NCI-H2227 (cell line): ENCODE measurements at regions not wholly inside any gene's neighbourhood (a gene's known extent, or its start where the extent isn't known, plus 50 kb on each side); places are given as distances from the start of the nearest gene placed in this dataset.

ENCODE experiments used
- DNase-seq: peaks from one replicate; lab custom pipeline; 2025; ENCODE audit not compliant: unreplicated experiment; lab: John Stamatoyannopoulos, UW

DNA sequence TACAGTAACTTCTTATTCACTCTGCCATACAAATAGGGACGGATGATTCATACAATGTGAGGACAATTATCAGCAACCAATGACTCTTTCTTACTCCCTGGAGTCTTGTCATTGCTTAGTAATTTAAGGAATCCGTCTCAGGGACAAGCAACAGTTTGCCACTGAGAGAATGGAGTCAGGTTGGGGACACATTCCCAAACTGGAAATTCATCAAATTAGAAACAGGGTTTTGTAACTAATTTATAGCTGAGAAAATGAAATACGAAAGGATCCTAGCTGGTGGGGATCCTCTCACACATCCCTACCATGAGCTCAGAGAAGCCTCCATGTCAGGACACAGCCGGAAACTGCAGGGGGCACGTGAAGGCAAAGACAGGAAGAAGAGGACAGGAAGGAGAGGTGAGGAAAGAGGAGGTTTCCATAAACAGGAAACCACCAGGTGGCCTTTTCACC lies 50.4 kb upstream of the KDR start:
- DNase-seq: no peak

DNA sequence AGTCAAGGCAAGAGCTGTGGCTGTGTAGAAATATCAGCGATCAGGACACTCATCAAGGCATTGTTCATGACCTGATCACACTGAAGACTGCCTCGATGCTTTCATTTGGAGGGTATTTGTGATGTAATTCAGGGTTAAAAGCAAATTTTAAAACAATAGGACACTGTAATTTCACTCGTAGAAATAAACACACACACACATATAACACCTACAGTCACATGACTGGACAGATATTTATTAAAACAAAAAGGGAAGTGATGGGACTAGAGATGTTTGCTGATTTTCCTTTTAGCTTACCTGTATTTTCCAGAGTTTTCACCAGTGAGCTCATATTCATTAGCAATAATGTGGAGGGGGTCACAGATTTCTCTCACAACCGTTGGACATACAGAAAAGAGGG lies 51.1 kb upstream of the KDR start:
- no peak for DNase-seq

DNA sequence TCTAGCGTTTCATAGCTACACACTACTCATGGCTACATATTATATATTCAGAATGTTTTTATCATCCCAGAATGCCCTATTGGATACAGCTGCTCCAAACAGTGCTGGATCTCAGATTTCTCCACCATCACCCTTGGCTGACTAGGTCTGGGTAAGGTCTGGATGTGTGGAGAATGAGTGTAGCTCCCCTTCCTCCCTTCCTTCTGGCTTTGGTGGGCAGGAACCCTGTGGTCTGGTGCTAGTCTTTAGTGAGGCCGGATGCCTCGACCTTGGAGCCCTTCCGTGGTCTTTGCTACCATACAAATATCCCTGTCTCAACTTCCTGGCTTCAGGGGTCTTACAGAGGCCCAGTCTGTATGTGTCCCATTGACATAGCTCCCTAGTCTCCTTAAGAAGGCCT lies 52.1 kb upstream of the KDR start:
- DNase-seq: no peak

DNA sequence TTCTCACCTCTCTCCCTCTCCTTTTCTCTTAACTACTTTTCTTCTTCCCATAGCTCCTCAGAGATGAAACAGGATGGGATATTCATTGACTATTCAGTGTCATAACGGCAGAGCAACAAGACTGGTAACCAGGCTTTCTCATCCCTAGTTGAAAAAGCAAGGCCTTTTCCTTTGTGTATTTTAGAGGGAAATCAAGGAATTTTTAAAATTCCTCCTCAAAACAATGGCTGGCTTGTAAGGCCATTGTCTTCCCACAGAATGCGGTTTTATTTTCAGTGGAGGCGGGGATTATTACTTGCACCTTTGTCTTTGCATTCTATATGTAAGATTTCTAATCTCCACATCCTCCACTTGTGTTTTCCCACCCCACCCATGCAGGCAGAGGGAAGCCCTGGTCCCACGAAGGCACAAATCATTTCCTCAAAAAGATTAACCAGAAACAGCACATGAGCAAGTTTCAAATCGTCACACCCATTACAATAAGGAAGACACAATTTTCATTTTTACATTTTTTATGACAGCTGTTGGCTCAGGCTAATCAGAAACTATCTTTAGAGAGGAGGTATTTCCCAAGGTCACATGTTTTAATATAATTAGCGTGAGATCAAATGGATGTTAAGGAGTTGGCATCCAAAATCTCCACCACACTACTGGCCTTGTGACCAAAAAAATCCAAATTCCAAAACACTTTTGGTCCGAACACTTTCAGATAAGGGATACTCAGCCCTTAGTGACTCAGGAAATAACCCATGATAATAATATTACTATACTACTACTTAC lies 53.0 kb upstream of the KDR start:
- DNase-seq: no peak

DNA sequence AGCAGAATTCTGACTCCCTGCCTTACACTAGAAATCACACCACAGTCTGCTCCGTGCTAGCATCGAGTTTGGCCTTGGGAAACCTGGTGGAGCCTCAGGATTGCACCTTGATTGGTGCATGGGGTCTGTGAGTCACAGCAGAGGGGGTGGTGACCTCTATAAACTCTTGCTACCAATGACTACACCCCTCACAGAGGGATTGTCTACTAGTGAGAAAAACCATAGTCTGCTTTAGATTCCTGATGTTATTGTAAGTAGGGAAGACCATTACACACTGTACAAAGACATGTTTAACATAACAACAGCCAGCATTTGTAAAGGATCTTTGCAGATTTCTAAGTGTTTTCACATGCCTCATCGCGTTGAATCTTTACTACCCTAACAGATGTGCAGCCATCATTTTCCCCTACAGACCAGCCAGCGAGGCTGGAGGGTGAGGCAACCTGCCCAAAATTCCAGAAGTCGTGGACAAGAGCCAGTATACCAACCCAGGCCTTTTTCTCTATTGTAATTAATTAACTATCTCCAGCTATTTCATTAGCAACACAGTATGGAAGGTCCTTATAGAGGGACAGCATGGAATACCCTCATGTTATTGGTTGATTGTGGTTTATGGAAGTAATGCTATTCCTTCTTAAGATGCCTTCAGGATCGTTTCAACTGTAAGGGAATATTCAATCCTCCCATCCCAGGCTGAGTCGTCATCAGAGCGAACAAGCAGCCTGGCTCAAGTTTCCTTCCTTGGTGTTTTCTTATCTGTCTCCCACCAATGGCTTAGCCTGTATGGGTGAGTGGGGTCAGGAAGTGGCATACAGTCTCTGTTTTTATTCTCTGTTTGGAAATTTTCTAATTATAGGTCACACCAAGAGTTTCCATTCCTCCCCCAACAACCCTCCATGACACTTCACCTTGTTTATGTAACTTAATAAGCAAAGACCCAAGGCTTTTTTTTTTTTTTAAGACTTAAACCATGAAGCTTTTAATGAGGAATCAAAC lies 55.9 kb upstream of the KDR start:
- no peak for DNase-seq

DNA sequence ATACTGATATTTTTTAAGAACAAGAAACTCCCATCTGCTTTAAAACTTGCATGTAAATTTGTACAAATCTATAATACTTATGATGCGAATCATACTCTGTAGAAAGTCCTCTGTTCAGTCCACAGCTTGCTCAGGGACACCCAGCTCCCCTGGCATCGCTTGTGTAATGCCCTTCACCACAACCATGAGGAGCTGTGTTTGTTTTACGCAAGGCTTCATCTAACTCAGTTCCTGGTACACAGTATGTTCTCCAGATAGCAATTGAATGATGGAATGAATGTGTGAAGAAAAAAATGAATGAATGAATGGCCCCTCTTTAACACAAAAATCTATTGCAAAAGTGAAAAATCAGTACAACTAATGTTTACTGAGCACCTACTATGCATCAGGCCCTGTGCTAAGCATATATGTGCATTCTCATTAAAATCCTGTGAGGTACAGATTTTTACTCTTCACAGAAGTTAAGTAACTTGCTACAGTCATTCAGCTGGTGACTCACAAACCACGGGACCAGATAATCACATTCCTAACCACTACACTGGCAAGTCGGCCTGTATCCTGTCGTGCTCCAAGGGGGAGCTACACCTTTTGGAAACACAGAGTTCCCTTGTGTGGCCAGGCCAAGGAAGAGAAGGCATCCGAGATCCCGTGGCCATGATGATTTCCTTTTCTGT lies 58.7 kb upstream of the KDR start:
- DNase-seq: no peak

DNA sequence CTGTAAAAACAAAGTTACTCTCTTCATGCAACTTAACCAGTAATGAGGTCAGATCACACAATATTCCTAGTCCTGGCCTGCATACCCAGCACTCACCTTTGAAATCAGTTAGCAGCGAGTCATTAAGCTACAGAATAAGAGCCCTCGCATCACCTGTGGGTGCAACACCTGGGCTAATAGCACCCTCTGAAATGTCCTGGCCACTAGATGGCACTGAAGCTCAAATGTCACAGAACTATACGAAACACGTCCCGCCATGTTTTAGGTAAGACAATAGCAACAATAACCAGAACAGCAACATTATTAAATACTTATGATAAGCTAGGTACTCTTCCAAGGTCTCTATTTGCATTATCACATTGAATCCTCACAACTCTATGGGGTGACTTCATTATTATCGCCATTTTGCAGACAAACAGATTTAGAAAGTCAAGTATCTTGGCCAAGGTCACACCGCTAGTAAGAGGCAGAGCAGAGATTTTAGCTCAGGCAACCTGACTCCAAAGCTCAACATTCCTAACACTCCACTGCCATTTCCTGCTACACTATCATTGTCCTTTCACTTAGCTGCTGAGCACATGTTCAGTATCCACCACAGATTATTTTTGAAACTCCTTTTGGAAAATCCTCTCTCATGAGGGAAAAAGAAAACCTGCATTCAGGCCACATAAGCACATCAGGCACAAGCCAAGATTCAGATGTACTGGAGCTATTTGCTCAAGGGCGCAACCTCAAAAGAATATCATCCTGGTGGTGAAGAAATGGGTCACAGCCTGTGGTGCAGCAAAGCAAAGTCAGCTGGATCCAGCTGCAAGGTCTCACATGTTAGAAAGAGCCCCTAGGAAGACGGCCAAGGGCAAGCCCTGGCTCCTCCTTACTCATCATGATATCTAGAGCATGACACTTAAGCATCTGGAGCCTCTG lies 59.5 kb upstream of the KDR start:
- peak; percentile 18 for DNase-seq

DNA sequence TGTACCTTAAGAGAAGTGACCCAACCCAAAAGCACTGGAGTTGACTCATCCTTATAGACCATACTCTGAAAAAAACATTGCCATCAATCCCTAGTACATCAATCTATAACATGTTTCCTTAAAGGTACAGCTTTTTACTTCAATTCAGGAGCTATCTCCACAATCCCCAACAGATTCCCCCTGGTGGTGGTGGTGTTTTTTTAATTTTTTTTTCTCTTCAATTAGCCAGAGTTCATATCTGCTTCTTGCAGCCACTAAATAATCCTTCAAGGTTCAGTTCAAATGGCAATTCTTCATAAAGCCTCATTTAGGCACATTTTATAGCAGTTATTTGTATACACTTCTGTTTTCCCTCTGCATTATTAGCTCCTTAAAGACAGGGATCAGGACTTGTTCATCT lies 60.7 kb upstream of the KDR start:
- no peak for DNase-seq

DNA sequence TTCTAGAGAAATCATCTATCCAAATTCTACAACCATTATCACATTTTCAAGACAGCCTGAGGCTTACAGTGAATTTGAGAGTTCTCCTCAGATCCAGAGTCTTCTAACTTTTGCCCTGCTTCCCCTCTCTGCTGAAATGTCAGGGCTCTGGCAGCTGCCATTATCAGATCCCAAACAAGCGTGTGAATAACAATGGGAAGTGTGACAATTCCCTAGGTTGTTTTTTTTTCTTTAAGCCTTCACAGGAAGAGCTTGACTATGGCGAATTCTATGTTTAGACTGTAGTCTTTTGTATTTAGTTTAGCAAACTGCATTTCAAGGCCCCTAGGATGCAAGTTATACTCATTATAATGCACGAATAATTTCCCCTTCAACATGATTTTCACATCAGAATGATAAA lies 61.3 kb upstream of the KDR start:
- DNase-seq: no peak

DNA sequence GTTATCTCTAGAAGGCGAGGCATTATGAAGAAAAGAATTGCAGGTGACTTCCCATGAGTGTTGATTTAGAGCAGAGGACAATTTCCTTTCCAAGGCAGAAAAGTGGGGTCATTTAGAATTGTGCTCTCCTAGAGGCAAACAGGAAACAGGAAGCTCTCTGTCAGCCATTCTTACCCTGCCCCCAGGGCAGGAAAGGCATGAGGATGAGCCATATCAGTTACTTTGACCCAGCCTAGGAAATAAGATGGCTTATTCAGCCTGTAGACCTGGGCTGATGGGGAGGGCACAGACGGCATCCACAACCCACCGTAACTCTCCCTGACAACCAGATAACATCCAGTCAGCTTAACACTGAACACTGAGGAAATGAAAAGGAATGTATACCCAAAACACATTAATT lies 88.8 kb upstream of the KDR start:
- DNase-seq: no peak

DNA sequence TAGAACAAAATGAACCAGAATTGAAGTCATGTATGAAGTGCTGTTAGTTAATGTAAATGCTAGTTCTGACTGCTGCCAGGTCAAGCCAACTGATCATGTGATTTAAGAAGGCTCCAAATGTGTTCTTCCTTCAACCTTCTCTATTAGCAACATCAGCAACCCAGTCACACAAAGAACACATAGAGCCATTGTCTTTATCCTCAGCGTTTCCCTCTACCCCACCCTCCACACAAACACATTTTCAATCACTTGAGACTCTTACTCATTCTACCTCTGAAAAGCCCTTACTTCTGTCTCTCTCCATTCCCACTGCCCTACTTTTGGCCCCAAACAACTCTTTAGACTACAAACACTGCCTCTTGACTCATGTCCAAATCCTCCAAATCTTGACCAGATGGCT lies 89.7 kb upstream of the KDR start:
- DNase-seq: no peak

DNA sequence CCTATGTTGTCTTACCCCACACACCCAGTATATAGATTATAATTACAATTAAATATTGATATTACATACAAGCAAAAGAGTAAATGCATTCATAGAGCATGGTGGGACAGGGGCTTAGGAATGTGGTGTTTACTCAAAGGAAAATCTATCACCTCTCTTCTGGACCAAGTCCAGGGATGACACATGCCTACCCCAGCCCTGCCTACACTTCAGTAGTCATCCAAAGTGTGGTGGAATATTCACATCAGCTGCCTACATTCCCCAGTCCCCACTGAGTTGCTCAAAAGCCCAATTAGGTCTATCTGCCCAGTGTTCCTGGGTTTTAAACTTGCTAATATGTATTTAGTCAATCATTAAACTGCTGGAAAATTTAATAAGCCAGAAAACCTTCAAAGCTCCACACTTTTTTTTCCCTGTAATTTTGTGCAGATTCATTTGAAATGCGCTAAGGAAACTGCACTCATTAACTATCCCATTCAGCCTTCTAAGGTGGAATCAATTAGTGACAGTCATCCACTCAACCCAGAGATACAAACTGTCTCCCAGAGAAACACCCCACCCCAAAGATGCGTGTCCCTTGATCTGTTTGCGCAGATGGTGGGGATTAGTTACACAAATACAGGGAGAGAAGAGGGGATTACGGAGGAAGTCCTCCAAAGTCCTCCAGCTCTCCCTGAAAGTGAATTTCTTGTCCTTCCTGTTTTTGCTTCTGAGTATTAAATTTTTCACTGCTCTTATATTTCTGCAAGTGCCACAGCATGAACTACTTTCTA lies 91.7 kb upstream of the KDR start:
- DNase-seq: no peak

DNA sequence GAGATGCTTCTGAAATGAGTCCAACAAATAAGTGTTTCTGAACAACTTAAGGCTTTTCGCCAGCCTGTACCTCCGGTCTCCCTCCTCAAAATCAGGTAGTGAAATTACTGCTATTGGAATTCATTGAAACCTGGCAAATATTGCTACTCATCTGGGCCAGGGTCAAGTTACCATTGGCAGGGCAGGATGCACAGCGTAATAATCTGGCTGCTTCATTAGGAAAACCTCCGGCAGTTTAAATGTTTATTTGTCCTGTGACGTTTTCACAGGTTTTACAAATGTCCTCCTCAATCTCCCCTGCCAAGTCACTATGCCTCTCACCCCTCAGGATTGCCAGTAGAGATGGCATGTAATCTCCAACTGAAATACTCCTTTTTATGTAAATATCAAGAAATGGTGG lies 92.6 kb upstream of the KDR start:
- no peak for DNase-seq

DNA sequence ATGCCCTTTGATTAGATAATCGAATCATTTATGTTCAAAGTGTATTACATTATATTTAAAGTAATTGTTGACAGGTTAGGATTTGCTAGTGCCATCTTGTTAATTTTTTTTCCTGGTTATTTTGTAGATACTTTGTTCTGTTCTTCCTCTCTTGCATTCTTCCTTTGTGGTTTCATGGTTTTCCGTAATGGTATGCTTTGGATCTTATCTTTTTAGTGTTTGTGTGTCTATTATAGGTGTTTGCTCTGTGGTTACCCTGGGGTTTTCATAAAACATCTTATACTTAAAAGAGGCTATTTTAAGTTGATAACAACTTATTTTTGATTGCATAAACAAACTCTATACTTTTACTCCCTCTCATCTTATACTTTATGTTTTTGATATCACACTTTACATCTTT lies 108.2 kb upstream of the SRD5A3 start:
- no peak for DNase-seq

DNA sequence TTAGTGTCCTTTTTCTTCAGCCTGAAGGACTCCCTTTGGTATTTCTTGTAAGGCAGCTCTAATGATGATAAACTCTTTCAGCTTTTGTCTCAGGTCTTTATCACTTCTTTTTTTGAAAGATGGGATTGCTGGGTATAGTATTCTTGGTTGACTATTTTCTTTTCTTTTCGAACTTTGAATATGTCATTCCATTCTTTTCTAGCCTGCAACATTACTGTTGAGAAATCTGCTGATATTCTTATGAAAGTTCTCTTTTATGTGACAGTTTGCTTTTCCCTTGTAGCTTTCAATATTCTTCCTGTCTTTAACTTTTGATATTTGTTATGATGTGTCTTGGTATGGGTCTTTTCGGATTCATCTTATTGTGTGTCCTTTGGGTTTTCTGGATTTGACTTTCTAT lies 107.6 kb upstream of the SRD5A3 start:
- no peak for DNase-seq

DNA sequence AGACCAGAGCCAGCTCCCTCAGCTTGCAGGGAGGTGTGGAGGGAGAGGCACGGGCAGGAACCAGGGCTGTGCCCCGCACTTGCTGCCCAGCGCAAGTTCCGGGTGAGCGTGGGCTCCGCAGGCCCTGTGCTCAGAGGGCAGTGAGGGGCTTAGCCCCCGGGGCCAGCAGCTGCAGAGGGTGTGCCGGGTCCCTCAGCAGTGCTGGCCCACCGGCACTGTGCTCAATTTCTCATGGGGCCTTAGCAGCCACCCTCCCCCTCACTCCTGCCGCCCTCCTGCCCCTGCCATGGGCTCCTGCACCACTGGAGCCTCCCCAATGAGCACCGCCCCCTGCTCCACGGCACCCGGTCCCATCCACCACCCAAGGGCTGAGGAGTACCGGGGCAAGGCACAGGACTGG lies 104.6 kb upstream of the SRD5A3 start:
- no peak for DNase-seq

DNA sequence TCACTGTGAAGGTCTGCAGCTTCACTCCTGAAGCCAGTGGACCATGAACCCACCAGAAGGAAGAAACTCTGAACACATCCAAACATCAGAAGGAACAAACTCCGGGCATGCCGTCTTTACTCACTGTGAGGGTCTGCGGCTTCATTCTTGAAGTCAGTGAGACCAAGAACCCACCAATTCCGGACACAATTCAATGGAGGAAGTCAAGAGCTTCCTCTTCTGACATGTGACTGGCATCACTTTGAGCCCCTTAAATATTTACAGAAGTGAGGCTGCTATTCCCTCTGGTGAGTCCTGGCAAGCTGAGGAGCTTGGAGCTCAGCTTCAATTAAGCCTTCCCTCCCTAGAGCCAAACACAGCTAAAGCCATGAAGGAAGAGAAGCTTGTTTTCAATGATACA lies 103.5 kb upstream of the SRD5A3 start:
- no peak for DNase-seq

DNA sequence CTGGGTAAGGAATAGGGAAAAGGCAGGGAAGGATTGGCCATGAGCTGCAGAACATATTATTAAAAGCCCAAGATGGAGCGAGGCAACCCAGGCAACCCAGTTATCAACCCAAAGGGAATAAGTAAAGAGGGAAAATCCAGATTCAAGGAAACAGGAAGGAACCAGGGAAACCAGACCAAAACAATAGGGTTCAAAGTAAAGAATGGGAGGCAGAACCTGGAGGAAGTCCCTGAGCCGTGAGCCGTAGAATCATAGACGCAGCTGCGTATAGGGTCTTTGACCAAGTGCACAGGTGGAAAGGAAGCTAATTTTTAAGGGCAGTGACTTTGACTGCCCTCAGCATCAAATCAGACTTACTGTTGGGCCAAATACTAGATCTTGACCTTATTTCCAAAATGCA lies 98.5 kb upstream of the SRD5A3 start:
- no peak for DNase-seq

DNA sequence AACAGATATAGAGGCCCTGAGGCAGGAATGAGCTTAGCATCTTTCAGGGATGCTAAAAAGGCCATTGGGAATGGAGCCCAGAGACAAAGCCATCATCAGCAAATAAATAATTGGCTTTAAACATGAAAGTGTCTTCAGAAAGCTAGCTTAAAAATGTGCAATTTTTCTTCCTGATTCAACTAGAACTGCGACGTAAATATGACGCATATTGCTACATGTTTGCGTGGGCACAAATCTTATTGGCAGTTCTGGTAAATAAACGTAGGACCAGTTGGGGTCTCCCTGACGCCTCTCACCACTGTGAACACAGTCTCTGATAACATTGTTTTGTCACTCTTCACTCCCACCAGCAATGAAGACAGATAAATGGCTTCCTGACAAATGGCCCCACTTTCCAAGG lies 97.3 kb upstream of the SRD5A3 start:
- no peak for DNase-seq

DNA sequence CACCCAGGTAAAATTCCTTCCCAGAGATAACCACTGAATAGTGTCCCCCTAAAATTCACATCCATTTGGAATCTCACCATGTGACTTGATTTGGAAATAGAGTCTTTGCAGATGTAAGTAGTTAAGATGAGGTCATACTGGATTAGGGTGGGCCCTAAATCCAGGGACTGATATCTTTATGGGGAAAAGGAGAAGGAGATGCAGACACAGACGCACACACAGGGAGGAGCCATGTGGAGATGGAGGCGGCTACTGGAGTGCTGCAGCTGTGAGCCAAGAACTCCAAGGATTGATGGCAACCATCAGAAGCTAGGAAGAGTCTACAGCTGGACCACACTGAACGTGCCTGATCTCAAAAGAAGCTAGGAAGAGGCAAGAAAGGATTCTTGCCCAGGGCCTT lies 96.6 kb upstream of the SRD5A3 start:
- DNase-seq: no peak
